ENCODE measurements at regions not wholly inside any gene's neighbourhood (a gene's known extent, or its start where the extent isn't known, plus 50 kb on each side); places are given as distances from the start of the nearest gene placed in this dataset.
"Not testable (repeated sequence)": the region's sequence is repeated elsewhere in the genome, so short reads cannot be mapped to it uniquely, and the experiment has no call there.

GRCh38 chr6:74953708-74954107, 252.1 kb downstream of the COL12A1 start:
- DNase-seq (ENCODE audit: low read depth), result no peak

GRCh38 chr6:74946961-74947360, 258.9 kb downstream of the COL12A1 start:
- DNase-seq (ENCODE audit: low read depth), result peak; percentile 70

DNA sequence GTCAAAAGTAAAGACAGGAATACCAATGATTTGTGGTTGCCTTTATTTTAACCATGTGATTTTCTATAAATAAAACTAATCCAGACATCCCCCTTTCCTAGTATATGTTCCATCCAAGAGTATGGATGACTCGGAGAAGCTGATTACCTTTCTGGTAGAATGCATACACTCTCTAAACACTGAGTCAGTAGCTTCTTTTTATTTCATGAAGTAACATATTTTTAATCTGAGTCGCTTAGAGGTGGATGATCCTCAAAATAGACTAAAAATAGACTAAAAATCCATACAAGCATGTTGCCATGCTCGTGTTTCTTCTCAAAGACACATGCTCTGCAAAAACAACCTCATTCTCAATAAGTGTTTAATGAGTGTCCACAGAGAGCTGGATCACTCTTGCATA, 263.7 kb downstream of the COL12A1 start:
- no peak for DNase-seq (ENCODE audit: low read depth)

DNA sequence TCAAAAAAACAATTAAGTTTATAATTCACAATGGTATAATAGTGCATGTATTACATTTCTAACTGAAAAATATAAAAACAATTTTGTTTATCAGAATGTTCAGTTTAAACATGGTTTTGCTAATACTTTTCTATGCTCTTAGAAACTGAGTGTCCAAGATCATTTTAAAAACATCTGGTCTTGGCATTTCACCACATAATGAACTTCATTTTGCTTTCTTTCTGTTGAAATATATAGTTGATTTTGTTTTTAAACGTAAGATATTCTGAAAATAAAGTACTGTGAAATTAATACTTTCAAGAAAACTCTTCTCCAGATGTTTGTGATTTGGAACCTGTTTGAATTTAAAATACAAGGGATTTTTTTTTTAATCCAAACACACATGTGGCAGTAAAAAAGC, 264.4 kb downstream of the COL12A1 start:
- no peak for DNase-seq (ENCODE audit: low read depth)

DNA sequence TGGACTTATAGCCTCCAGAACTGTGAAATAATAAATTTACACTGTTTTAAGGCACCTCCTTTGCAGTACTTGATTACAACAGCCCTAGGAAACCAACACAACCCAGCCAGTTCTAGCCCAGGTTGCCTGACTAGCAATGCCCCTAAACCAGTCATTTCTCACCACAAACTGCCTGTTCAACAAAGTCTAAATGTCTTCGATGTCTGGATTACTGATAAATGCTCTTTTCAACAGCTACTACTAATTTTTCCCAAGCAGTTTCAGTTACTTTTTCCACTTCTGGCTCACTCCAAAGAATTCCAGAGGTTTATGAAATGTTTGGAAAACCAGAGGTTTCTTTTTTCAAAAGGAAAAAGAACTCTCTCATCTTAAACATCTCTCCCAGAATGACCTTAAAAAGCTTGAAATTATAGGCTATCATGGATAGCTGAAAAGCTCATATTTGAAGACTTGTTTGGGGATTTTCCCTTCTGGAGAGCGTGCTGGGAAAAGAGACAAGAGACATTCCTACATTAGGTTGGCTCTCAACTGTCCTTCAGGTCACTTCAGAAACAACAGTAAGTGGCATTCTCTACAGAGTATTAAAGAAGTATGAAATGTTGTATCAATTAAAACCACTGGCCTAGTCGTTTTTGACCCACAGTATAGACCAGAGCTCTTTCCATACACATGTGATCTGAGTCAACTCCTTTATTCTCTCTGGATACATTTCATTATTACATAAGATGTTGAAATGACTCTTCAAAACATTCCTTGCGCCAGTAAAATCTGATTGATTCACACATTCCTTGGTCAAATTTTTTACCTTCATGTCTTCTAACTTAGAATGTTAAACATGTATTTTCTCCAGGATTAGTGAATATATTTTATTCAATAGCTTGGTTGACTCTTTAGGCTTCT, 265.9 kb downstream of the COL12A1 start:
- DNase-seq (ENCODE audit: low read depth), result peak; percentile 44

- DNase-seq (ENCODE audit: low read depth), result peak; percentile 8
Measured at GRCh38 chr6:74939151-74939708, 266.6 kb downstream of the COL12A1 start.

- peak; percentile 1 for DNase-seq (ENCODE audit: low read depth)
Measured at GRCh38 chr6:74937936-74938335, 267.9 kb downstream of the COL12A1 start.

DNA sequence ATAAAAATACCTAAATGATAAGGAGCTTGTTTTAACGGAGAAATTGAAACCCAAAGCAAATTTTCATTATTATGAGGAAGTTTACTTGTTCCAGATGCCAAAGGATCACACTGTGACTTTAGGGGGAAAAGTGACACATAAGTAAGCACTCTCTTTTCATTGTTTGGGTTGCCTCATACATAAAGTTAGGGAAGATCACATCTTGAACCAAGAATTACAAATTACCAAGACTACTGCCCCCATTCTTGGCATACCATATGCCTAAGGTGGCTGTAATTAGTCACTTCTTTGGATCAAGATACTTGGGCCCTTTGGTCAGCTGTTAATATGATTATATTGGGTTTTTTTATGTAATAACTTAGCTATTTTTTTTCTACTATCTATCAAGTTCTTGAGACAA, 269.0 kb downstream of the COL12A1 start:
- peak; percentile 68 for DNase-seq (ENCODE audit: low read depth)

DNA sequence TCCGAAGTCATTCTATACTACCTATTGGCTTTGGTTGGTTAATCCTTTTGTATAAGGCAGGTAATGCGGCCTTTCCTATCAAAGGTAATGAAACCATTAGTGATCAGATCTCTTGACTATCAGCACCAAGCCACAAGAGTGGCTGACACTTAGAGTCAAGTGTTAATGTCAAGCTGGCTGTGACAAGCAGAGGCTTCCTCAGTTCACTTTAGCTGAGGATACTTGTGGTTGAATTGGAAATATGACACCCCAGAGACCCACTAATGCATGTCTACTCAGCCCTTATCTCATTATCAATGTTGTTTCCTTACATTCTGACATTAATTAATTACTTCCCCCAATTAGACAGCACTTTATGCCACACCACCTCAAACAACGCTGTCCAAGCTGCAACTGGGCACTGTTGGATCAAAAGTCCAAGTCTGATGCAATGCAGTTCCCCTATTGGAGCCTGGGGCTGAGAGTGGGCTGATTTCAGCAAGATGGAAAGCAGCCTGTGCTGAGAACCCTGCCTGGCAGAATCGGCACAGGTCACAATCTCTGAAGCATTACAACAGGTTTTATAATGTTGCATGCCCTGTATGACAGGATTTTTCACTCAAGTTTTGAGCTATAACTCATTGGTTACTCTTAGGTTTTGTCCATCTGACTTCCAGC, 273.5 kb downstream of the COL12A1 start:
- peak; percentile 1 for DNase-seq (ENCODE audit: low read depth)

- DNase-seq (ENCODE audit: low read depth), result peak; percentile 78
Measured at GRCh38 chr6:74931558-74931957, 274.3 kb downstream of the COL12A1 start.

DNA sequence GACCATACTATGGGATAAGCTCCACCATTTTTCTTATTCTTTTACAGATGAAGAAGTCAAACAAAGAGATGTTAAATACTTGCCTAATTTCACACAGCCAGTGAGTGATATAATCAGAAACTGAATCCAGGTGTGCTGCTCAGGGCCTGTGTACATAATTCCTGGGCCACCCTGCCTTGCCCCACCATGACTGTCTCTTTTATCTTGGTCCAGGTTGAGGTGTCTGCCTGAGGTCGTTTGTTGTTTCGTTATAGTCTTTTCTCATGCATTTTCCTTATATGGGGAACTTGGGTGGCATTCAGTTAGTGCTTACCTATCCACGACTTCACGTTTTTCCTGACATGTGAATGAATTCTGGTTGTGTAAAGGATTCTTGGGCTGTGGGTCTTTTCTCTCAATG, 277.6 kb downstream of the COL12A1 start:
- DNase-seq (ENCODE audit: low read depth), result no peak

DNA sequence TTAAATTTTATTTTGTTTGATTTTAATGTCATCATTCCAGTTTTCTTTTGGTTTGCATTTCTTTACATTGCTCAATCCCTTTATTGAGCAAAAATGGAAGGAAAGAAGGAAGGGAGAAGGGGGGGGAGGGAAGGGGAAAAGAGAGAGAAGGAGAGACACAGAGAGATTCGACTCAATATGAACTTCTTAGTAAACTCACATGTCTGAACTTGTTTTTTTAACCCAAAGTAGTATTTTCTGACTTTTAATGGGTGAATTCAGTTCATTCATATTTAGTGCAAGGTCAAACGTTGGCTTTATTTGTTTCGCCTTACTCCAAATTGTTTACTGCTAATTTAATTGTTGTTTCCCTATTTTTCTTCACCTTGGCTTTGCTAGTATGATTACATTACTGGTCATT, 278.6 kb downstream of the COL12A1 start:
- DNase-seq (ENCODE audit: low read depth), result no peak

DNA sequence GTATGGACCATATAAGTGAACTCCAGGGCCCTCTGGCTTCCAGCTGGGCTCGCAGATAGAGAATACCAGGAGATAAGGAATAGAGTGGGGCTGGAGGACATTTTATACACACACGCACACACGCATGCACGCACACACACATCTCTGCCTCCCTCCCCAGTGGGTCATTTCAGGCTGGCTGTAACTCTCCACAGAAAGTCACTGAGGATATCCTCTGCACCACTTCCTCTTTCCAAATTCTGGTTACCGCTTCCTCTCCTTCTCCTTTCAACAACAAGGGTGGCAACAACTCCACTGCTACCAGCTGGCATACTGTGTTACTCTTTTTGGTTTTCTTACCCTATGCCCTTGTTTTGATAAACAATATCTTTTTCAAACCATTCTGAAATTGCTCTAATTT, 280.2 kb downstream of the COL12A1 start:
- no peak for DNase-seq (ENCODE audit: low read depth)

DNA sequence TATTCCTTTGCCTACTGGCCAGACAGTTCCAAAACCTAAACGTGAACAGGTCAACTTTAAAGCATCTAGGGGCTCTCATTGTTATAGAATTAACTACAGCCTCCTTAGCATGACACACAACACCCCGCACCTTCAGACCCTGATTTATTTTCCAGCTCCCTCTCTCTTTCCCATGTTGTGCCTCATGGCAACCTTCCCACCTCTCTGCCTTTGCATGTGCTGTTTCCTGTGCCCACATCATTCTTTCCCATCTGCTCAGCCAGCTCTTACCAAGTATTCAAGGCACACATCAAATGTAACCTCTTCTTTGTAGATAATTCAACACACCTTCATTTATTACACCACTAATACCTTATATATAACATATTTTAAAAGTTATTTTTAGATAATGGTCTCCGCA, 291.0 kb downstream of the COL12A1 start:
- DNase-seq (ENCODE audit: low read depth), result no peak

GRCh38 chr6:74912234-74912633, 293.6 kb downstream of the COL12A1 start:
- no peak for DNase-seq (ENCODE audit: low read depth)

DNA sequence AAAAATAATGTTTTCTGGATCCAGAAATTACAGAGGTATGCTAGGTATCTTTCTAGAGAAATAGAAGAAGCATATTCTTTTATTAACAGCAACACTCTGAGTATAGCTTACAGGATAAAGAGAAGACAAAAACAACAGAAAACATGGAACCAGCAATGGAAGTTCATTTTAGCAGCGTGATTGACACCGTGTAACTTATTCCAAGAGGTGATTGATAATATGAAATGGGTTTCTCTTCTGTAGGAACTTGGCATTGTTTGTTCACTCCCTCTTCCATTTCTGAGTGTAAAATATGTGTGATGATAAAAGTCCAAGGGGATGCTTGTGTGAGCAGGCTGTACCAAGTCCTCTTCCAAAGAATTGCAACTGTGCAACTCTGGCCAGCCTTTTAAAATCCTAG, 303.0 kb downstream of the COL12A1 start:
- no peak for DNase-seq (ENCODE audit: low read depth)

DNA sequence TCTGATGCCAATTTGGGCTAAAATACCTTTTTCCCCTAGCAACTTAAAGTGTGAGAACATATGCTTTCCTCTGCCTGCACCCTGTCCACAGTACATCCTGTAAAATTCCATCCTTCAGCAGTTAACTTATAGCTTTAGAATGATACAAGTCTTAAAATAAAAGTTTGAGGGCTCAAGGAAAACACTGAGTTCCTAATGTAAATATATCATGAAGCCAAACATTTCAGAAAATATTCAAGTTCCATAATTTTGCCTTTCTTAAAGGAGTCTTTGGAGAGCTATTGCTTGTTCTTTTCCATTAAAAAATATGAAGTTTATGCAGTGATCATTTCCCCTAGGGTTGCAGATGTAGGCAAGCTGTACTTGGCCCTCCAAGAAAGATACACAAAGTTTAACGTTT, 303.8 kb downstream of the COL12A1 start:
- DNase-seq (ENCODE audit: low read depth), result no peak

GRCh38 chr6:74901576-74901975, 304.3 kb downstream of the COL12A1 start:
- no peak for DNase-seq (ENCODE audit: low read depth)

DNA sequence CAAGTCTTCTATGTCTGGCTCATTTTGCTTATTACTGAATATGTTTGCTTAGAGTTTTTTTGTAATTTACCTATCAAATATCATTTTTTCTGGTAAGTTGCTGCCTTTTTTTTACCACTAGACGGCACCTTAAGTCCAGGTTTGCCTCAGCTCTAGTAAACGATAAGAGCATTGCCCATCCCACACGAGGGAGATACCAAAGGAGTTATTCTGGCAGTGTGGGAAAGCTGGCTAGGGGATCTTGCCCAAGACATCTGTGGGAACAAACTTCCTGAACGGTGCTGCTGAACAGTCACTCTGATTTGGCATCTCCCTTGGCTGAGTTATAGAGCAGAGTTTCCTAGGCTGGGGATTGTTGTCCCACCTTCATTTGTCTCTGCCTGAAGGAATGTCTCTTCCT, 306.4 kb downstream of the COL12A1 start:
- DNase-seq (ENCODE audit: low read depth), result peak; percentile 66

DNA sequence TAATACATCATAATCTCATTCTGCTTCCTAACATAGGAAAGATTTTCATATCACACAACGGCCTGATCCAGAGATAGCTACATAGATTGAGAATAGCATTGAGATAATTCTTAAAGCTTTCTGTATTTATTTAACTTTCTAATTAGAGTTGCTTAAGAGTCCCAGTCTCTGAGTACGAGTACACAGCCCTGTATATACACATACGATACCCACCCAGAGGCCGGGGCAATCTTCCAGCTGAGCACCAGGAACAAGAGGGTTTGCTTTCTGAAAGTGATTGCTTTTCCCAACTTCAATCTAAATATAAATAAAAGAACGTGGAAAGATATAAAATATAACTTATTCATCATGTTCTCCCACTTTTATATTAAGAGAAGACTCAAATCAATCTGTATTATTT, 313.8 kb downstream of the COL12A1 start:
- peak; percentile 26 for DNase-seq (ENCODE audit: low read depth)

GRCh38 chr6:74891349-74891831, 314.5 kb downstream of the COL12A1 start:
- DNase-seq (ENCODE audit: low read depth), result peak; percentile 71

DNA sequence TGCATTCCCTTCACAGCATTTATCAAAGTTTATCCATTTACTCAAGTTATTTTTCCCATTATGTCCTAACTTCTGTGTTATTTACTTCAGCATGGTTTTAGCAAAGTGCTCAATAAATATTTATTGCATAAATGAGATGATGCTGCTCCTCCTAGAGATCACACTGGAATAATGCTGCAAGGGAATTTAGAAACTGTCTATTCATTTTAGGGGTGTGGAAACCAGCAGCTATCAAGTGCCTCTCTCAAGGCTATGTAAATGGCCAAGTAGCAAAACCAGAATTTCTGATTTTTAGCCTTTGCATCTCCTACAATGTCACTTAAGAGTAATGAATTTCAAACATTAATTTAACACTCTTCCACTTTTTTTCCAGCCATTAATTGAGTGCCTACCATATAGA, 316.2 kb downstream of the COL12A1 start:
- DNase-seq (ENCODE audit: low read depth), result no peak

DNA sequence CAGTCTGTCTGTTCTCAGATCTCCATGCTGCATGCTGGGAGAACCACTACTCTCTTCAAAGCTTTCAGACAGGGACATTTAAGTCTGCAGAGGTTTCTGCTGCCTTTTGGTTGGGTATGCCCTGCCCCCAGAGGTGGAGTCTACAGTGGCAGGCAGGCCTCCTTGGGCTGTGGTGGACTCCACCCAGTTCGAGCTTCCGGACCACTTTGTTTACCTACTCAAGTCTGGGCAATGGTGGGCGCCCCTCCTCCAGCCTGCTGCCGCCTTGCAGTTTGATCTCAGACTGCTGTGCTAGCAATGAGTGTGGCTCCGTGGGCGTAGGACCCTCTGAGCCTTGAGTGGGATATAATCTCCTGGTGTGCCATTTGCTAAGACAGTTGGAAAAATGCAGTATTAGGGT, 317.1 kb downstream of the COL12A1 start:
- not testable (repeated sequence) for DNase-seq (ENCODE audit: low read depth)
